Upper lobe of left lung (tissue), 4 donors: ENCODE measurements at regions not wholly inside any gene's neighbourhood (a gene's known extent, or its start where the extent isn't known, plus 50 kb on each side); places are given as distances from the start of the nearest gene placed in this dataset.

ENCODE experiments used
- CTCF ChIP-seq, 6 experiments: fragments of 450-650 bp in 4 of 6; fragments of 200-600 bp in 2 of 6; sonication (generic) in 2 of 6; IDR thresholded peaks; one replicate each; pipeline ENCODE4 v1.5.1; 2016 to 2019; ENCODE audit warnings: antibody characterized with exemption in 6 of 6
- POLR2A ChIP-seq, 4 donors: fragments of 450-650 bp; IDR thresholded peaks; one replicate each; pipeline ENCODE4 v1.5.1; 2016 to 2017; ENCODE audit warnings: antibody characterized with exemption in 4 of 4, mild to moderate bottlenecking in 2 of 4

- TF ChIP-seq CTCF (IDR thresholded peaks at IDR 0.05) (no peak), POLR2A (IDR thresholded peaks at IDR 0.05) (no peak)
Observed at GRCh38 chr11:42344204-42344792, 884.8 kb upstream of the LRRC4C start.
